ENCODE measurements at regions not wholly inside any gene's neighbourhood (a gene's known extent, or its start where the extent isn't known, plus 50 kb on each side); places are given as distances from the start of the nearest gene placed in this dataset.

GRCh38 chr7:94856643-94857042 lies 50.8 kb upstream of the PPP1R9A start:
- intact Hi-C loops (cut with micrococcal nuclease), result no loop called here
- Histone ChIP-seq H3K4me1 (ENCODE audit: insufficient read depth, low read length) (no peaks in the 10 kb centered on the region), H3K36me3 (ENCODE audit: low read depth, low read length) (no peaks in the 10 kb centered on the region), H3K4me2 (ENCODE audit: low read length) (no peak overlapping the region), H3F3A (ENCODE audit: low read length, unreplicated experiment) (no peaks in the 10 kb centered on the region), H3K27me3 (ENCODE audit: low read length) (no peaks in the 10 kb centered on the region), H4K20me1 (ENCODE audit: low read length) (no peaks in the 10 kb centered on the region), H3K27ac (ENCODE audit: low read length) (no peak overlapping the region), H3K79me2 (ENCODE audit: low read length) (no peaks in the 10 kb centered on the region), H3K9me3 (ENCODE audit: low read length) (no peaks in the 10 kb centered on the region), H3K4me3 (ENCODE audit: low read length) (no peak overlapping the region), H3K9ac (ENCODE audit: low read length) (no peak overlapping the region), H3K9me2 (replicated peaks; ENCODE audit: low read length) (no peaks in the 10 kb centered on the region), H2AFZ (ENCODE audit: low read length) (no peak overlapping the region)
- DNase-seq (peak; percentile 11), ATAC-seq (peak; percentile 72)
- BruUV-seq (replicated peaks), result no TSS peak
- ChIA-PET CTCF (no interaction called here), POLR2A (ENCODE audit: unreplicated experiment) (no interaction called here)
- TF ChIP-seq CTCF (conservative IDR thresholded peaks at IDR 0.05; ENCODE audit: low read depth, low read length), result no peak
- no peak for TF ChIP-seq EZH2phosphoT487 (IDR thresholded peaks at IDR 0.05; ENCODE audit: borderline replicate concordance, low read length)
- TF ChIP-seq EZH2 (IDR thresholded peaks at IDR 0.05; ENCODE audit: low read length, unreplicated experiment), result no peak

Measured in PC-3 (cell line).